Upper lobe of left lung (tissue), 4 donors: ENCODE measurements at regions not wholly inside any gene's neighbourhood (a gene's known extent, or its start where the extent isn't known, plus 50 kb on each side); places are given as distances from the start of the nearest gene placed in this dataset.

Experiments used
- POLR2AphosphoS5 ChIP-seq, 2 donors: sonication (generic); formaldehyde crosslinking; IDR thresholded peaks; one replicate each; pipeline ENCODE4 v1.5.1; 2017; ENCODE audit warnings: antibody characterized with exemption in 2 of 2
- TF ChIP-seq, protein P1 (sequence below), 6 experiments: fragments of 450-650 bp in 4 of 6; fragments of 200-600 bp in 2 of 6; sonication (generic) in 2 of 6; IDR thresholded peaks; one replicate each; pipeline ENCODE4 v1.5.1; 2016 to 2019; ENCODE audit warnings: antibody characterized with exemption in 6 of 6

DNA sequence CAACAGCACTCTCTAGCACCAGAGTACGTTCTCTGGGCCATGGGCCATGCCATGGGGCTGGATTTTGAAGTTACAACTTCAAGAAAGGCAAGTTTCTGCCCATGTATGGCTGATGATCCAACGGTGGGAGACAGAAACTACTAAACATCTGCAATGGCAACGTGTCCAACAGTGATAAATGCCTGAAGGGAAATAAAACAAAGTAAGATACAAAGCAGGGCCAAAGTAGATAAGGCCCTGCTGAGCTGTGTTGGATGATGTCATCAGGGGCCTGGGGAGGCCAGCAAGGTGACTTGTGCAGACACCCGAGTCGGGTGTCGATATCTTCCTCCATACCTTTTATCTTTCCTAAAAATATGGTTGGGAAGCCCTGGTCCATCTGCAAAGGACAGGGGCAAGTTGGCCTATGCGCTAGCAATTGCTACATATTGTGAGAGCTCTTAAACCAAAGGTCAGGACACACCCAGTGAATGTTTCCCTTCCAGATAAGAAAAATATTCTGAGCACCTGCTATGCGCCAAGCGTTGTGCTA is 487.2 kb downstream of the MN1 start:
- TF ChIP-seq, protein P1, sequence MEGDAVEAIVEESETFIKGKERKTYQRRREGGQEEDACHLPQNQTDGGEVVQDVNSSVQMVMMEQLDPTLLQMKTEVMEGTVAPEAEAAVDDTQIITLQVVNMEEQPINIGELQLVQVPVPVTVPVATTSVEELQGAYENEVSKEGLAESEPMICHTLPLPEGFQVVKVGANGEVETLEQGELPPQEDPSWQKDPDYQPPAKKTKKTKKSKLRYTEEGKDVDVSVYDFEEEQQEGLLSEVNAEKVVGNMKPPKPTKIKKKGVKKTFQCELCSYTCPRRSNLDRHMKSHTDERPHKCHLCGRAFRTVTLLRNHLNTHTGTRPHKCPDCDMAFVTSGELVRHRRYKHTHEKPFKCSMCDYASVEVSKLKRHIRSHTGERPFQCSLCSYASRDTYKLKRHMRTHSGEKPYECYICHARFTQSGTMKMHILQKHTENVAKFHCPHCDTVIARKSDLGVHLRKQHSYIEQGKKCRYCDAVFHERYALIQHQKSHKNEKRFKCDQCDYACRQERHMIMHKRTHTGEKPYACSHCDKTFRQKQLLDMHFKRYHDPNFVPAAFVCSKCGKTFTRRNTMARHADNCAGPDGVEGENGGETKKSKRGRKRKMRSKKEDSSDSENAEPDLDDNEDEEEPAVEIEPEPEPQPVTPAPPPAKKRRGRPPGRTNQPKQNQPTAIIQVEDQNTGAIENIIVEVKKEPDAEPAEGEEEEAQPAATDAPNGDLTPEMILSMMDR (IDR thresholded peaks at IDR 0.05): no peak
- no peak for TF ChIP-seq POLR2AphosphoS5 (IDR thresholded peaks at IDR 0.05)
